HG03571 (cell line): ENCODE measurements at regions not wholly inside any gene's neighbourhood (a gene's known extent, or its start where the extent isn't known, plus 50 kb on each side); places are given as distances from the start of the nearest gene placed in this dataset.

Experiments used
- ATAC-seq: cut with Tn5 transposase; IDR thresholded peaks from one replicate; pipeline ENCODE4 v1.9.1; 2021; ENCODE audit not compliant: unreplicated experiment

- no peak for ATAC-seq
Observed at GRCh38 chr20:6501061-6501460, 266.4 kb upstream of the BMP2 start.

- no peak for ATAC-seq
Observed at GRCh38 chr20:6499566-6499965, 267.9 kb upstream of the BMP2 start.

- ATAC-seq = no peak
Observed at GRCh38 chr20:6496874-6497273, 270.6 kb upstream of the BMP2 start.

- ATAC-seq = no peak
Observed at GRCh38 chr20:6495907-6496306, 271.6 kb upstream of the BMP2 start.

DNA sequence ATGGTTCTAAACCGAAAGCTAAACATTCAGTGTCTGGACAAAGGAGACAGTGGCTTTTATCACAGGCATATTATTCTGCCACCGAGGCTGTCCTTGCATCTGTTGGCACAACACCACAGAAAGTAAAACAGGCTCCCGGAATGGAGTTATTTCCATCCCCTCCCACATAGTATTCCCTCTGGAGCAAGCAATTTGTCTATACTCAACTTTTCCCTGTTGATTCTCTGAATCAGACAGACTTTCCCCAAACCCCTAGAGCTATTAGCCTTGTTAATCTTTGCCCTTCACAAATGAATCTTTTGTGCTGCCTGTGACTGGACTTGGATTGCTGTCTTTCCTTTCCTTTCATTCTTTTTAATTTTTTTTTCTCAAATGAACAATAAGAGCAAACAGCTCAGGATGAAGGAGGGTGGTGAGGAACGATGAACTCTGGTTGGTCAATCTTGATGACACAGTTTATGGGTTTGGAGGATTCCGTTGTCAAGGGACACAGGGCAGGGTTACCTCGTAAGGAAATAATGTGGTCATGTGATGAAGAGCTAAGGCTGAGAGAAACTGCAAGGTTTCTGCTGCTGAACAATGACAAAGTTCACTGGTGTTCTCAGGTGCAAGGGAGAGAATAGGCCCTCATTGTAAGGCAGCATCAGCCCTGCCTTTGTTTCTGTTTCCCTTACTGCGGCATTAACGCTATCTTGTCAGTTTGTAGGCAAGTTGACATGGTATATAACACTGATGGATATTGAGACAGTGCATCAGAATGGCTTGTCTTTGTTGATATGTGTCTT is 275.0 kb upstream of the BMP2 start:
- ATAC-seq = no peak

GRCh38 chr20:6490849-6491248 is 276.6 kb upstream of the BMP2 start:
- ATAC-seq = no peak

DNA sequence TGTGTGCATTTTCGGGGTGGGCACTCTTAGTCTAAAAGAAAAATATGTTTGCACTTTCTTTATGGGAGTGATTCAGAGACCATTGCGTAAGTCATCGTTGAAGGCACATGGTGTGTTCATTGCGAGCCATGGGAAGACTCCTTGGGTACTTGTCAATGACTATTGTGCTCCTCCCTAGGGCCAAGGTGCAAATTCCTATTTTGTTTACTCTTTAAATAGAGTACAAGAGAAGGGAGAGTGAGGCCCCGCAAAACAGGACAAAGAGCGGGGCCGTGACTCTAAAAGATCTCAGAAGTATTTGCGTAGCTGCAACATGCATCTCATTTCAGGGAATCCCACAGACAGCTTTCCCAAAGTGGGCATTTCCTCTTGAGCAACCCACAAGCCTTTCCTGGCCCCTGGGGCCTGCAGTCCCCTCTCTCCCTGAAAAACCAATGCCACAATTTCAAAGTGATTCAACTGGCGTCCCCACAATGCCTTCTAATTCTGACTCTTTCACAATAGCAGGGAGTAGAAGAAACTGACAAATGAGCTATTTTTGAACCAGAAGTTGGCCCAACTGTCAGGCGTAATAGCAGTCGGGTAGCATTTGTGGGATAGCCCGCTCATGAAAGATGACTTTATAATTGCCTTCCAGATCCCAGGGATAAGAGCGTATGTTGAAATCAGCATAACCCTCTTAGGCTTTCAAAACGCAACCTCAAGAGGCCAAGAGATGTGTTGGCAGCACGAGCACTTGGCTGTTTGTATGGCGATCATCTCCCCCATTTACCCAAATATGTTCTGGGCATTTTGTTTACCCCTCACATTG is 277.9 kb upstream of the BMP2 start:
- ATAC-seq = no peak

DNA sequence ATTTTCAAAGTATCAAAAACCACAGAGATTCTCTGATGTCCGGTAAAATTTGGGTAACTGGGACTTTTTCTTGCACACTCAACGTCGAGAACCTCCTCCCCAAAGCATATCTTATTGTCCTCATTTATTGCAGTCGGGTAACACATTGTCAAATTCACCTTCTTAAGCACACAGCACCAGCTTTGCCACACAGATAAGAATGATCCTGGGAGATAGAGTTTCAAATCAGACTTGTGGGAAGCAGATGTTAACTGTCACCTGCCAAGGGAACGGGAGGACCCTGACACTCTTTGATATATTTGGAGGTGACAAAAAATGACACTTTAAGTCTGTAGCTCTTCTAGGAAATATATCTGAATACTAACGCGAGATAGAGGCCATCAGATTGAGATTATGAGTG is 282.1 kb upstream of the BMP2 start:
- no peak for ATAC-seq

- ATAC-seq = no peak
Observed at GRCh38 chr20:6483727-6484126, 283.8 kb upstream of the BMP2 start.

- ATAC-seq = no peak
Observed at GRCh38 chr20:6482486-6482885, 285.0 kb upstream of the BMP2 start.

GRCh38 chr20:6480328-6481200 is 286.9 kb upstream of the BMP2 start:
- ATAC-seq = no peak

DNA sequence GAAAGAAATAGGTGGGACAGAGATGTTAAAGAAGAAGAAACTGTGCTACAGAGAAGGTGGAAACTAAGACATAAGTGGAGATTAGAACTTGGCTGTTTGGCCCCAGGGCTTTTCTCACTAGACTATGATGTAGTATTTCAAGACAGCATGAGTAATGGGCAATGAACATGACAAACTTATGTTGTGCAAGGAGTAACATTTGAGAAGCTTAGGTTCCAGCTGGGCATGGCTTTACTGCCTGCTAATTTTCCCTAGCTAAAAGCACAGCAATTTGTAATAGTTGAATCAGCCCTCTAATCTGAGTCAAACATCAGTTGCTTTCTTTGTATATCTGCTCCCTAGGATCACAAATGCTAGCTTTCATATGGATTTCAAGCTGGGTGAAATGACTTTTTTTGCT is 294.3 kb upstream of the BMP2 start:
- ATAC-seq = no peak

DNA sequence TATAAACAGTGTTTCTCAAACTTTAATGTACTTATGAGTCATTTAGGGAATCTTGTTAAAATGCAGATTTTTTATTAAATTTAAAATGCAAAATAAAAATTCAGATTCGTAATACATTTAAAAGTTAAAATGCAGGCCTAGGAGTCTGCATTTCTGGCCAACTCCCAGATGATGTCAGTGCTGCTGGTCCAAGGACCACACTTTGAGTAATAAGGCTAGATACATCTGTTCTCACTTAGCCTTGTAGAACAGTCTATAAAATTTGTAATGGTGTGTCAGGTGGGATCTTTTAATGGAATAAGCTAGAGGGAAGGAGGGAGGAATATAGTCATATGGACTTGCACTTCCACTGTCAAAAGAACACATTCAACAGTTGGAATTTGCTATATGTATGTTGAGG is 295.6 kb upstream of the BMP2 start:
- ATAC-seq = no peak

- ATAC-seq = no peak
Observed at GRCh38 chr20:6471110-6471647, 296.3 kb upstream of the BMP2 start.

DNA sequence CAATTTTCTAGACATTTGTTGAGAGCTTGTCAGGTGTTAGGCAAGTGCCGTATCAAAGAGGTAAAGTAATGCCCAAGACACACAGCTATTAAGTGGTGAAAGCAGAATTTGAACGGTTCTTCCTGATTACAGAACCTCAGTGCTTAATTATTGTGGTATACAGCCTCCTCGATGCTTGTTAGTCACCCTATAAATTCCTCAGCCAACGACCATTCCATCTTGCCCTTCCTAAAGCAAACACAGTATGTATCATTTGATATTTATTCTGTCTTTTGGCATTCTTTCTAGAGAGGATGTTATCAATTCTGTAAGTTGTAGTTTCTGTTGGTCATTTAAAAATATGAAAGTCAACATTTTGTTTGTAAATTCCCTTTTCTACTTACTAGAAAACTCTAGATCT is 297.8 kb upstream of the BMP2 start:
- ATAC-seq = no peak

DNA sequence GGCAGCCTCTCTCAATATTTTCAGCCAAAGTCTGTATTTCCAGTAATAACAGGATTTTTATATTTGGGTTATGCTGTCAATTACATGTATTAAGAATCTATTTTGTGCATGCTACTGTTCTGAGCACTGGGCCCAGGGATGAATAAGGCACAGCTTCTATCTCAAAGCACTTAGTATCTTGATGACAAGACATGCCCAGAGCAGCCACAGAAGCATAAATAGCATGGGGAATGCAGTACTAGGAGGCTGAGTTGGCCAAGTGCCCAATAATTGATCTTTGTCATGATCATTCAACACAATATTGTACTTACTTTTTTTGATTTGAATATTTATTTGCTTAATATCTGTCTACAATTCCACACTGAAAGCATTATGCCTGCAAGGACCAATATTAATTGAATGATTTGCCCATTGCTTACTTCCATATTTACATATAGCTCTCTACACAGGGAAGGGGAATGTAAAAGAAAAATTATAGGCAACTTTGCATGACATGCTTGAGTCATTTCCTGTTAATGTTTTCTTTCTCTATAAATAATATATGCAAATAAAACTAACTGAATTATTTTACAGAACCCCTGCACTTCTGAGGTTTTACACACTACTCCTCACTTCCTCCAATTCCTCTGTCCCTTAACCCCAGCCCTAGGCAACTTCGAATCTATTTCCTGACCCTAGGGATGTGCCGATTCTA is 298.9 kb upstream of the BMP2 start:
- ATAC-seq = no peak

DNA sequence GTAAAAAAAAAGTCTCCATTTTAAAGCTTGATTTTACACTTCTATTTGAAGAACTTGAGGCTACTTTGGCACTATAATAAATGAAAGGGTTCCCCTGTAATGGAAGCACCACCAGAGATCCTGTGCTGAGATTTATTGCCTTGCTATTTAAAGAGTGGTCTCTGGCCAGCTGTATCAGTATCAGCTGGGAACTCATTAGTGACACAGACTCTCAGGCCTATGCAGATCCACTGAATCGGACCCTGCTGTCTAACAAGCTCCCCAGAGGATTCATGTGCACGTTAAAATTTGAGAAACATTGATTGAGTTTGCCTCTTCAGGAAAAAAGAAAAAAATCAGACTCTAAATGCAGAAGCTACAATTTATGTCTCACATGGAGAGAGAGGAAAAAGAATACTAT is 299.9 kb upstream of the BMP2 start:
- ATAC-seq = no peak

DNA sequence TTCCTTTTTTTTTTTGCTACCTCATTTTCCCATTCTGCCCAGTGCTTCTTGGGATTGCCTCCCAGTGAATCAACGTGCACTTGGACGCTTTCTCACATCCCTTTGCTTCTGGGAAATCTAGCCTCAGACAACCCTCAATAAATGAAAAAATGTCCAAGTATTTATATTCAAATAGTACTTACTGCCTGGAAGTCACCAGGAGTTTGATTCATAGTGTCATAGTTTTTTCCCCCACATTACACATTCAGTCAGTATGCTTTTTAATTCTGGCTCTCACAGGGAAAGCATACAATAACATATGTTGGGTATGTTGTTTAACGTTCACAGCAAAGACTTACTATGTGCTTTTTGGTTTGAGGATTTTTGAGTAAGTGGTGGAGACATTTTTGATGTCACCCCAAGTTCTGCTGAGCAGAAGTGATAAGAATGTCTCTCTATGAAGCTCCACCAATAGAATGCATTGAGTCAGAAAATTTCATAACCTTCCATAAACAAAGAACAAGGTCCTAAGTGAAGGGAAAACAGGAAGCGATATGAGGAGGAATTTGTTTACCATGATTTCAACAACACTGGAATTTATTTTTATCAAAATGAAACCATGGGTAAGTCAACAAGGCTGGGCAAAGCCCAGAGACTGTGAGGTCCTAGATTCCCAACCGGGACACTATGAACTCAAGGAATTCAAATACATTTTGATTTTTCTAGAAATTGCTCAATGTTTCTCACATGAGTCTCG is 301.2 kb upstream of the BMP2 start:
- ATAC-seq = no peak

DNA sequence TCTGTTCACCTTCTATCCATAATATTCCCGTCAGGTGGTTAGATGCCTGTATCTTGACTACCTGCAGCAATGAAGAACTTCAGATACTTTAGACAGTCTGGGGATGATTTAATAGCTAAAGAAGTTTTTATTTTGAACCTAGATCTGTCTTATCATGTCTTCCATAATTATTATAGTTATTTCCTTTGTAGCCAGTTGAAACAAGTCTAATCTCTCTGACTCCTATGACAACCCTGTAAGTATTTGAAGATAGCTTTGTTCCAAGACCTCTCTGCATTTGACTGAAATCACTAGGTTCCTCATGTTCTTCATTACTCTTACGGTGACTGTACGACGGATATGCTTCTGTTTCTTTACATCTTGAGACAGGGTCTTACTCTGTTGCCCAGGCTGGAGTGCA is 316.6 kb upstream of the BMP2 start:
- ATAC-seq = no peak

DNA sequence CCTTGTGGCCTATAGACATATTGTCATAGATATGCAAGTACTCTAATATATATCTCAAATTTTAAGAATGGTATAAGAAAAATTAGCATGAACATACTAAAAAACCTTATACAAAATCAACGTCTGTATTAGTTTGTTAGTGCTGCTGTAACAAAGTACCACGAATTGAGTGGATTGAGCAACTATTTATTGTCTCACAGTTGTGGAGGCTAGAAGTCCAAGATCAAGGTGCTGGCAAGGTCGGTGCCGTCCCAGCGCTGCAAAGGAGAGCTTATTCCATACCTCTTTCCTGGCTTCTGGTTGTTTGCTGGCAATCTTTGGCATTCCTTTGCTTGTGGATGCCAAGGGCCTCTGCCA is 317.6 kb upstream of the FERMT1 start:
- no peak for ATAC-seq
